ENCODE measurements at regions not wholly inside any gene's neighbourhood (a gene's known extent, or its start where the extent isn't known, plus 50 kb on each side); places are given as distances from the start of the nearest gene placed in this dataset.

DNA sequence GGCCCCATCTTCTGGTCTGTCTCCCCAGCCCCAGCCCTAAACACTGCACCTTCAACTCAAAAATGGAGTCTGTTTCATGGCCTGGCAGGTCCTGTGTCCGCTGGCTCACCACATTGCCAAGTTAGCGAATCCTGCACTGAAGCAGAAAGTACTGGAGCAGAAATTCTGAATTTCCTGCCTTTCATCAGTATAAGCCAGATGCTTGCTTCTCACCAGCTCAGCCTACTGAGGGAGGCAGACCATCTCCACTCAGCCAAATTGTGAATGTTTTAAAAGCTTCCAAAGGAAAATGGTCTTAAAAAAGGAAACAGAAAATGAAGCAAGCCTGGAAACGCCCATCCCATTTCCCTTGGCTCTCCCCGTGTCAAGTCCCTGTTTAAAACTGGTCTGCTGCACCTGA, 157.8 kb downstream of the C1D start:
- TF ChIP-seq, protein P1, sequence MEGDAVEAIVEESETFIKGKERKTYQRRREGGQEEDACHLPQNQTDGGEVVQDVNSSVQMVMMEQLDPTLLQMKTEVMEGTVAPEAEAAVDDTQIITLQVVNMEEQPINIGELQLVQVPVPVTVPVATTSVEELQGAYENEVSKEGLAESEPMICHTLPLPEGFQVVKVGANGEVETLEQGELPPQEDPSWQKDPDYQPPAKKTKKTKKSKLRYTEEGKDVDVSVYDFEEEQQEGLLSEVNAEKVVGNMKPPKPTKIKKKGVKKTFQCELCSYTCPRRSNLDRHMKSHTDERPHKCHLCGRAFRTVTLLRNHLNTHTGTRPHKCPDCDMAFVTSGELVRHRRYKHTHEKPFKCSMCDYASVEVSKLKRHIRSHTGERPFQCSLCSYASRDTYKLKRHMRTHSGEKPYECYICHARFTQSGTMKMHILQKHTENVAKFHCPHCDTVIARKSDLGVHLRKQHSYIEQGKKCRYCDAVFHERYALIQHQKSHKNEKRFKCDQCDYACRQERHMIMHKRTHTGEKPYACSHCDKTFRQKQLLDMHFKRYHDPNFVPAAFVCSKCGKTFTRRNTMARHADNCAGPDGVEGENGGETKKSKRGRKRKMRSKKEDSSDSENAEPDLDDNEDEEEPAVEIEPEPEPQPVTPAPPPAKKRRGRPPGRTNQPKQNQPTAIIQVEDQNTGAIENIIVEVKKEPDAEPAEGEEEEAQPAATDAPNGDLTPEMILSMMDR (IDR thresholded peaks at IDR 0.05; ENCODE audit: poor library complexity), result no peak
- TF ChIP-seq EZH2phosphoT487 (IDR thresholded peaks at IDR 0.05; ENCODE audit: low read depth, severe bottlenecking, unreplicated experiment), result no peak

Measured in hepatocyte (in vitro differentiated cells).